ENCODE measurements at regions not wholly inside any gene's neighbourhood (a gene's known extent, or its start where the extent isn't known, plus 50 kb on each side); places are given as distances from the start of the nearest gene placed in this dataset.

- WGBS, result 90% methylated on average over 1 of the region's 1 CpG
- H3K36me3 ChIP-seq, result no peaks in the 10 kb centered on the region
- H3K27me3 ChIP-seq (replicated peaks; ENCODE audit: insufficient read depth), result no peaks in the 10 kb centered on the region
- TF ChIP-seq POLR2AphosphoS5 (IDR thresholded peaks at IDR 0.05) (no peak), CTCF (IDR thresholded peaks at IDR 0.05) (no peak), POLR2A (IDR thresholded peaks at IDR 0.05) (no peak)
- intact Hi-C loops (cut with DNase I), result no loop called here
- H3K4me3 ChIP-seq, result no peak overlapping the region
- H3K9me3 ChIP-seq, result no peaks in the 10 kb centered on the region
- no peaks in the 10 kb centered on the region for H3K4me1 ChIP-seq (replicated peaks)
- H3K27ac ChIP-seq, result no peak overlapping the region
- no peak for DNase-seq (ENCODE audit: low spot score)
Observed at GRCh38 chr11:106321601-106322000, 244.1 kb downstream of the AASDHPPT start.

GRCh38 chr11:106322106-106322505, 244.6 kb downstream of the AASDHPPT start:
- Histone ChIP-seq H3K4me1 (replicated peaks) (no peaks in the 10 kb centered on the region), H3K36me3 (no peaks in the 10 kb centered on the region), H3K9me3 (no peaks in the 10 kb centered on the region), H3K27me3 (replicated peaks; ENCODE audit: insufficient read depth) (no peaks in the 10 kb centered on the region), H3K4me3 (no peak overlapping the region), H3K27ac (no peak overlapping the region)
- TF ChIP-seq POLR2A (IDR thresholded peaks at IDR 0.05) (no peak), POLR2AphosphoS5 (IDR thresholded peaks at IDR 0.05) (no peak), CTCF (IDR thresholded peaks at IDR 0.05) (no peak)
- DNase-seq (ENCODE audit: low spot score), result no peak
- intact Hi-C loops (cut with DNase I), result no loop called here
- WGBS, result 90% methylated on average over 2 of the region's 2 CpGs

- no peak for DNase-seq (ENCODE audit: low spot score)
- no peaks in the 10 kb centered on the region for H3K27me3 ChIP-seq (replicated peaks; ENCODE audit: insufficient read depth)
- no peak overlapping the region for H3K27ac ChIP-seq
- no peak for TF ChIP-seq POLR2A (IDR thresholded peaks at IDR 0.05)
- TF ChIP-seq POLR2AphosphoS5 (IDR thresholded peaks at IDR 0.05), result no peak
- no peak for TF ChIP-seq CTCF (IDR thresholded peaks at IDR 0.05)
- 72% methylated on average over 3 of the region's 3 CpGs for WGBS
- no peaks in the 10 kb centered on the region for H3K9me3 ChIP-seq
- intact Hi-C loops (cut with DNase I), result no loop called here
- no peak overlapping the region for H3K4me3 ChIP-seq
- H3K36me3 ChIP-seq, result no peaks in the 10 kb centered on the region
- H3K4me1 ChIP-seq (replicated peaks), result no peaks in the 10 kb centered on the region
Observed at GRCh38 chr11:106326087-106326486, 248.6 kb downstream of the AASDHPPT start.

- Histone ChIP-seq H3K9me3 (no peaks in the 10 kb centered on the region), H3K4me1 (replicated peaks) (no peaks in the 10 kb centered on the region), H3K36me3 (no peaks in the 10 kb centered on the region), H3K27me3 (replicated peaks; ENCODE audit: insufficient read depth) (no peaks in the 10 kb centered on the region), H3K4me3 (no peak overlapping the region), H3K27ac (no peak overlapping the region)
- DNase-seq (ENCODE audit: low spot score), result no peak
- no peak for TF ChIP-seq POLR2A (IDR thresholded peaks at IDR 0.05)
- no peak for TF ChIP-seq CTCF (IDR thresholded peaks at IDR 0.05)
- no peak for TF ChIP-seq POLR2AphosphoS5 (IDR thresholded peaks at IDR 0.05)
- intact Hi-C loops (cut with DNase I), result no loop called here
- whole genome bisulfite sequencing, result 72% methylated on average over 3 of the region's 3 CpGs
Observed at GRCh38 chr11:106327134-106327533, 249.7 kb downstream of the AASDHPPT start.

GRCh38 chr11:106327637-106328036, 250.2 kb downstream of the AASDHPPT start:
- intact Hi-C loops (cut with DNase I), result no loop called here
- Histone ChIP-seq H3K9me3 (no peaks in the 10 kb centered on the region), H3K4me3 (no peak overlapping the region)

More at GRCh38 chr11:106327637-106328036, 250.2 kb downstream of the AASDHPPT start:
- TF ChIP-seq POLR2AphosphoS5 (IDR thresholded peaks at IDR 0.05) (no peak), POLR2A (IDR thresholded peaks at IDR 0.05) (no peak), CTCF (IDR thresholded peaks at IDR 0.05) (no peak)
- Histone ChIP-seq H3K27me3 (replicated peaks; ENCODE audit: insufficient read depth) (no peaks in the 10 kb centered on the region), H3K4me1 (replicated peaks) (no peaks in the 10 kb centered on the region), H3K27ac (no peak overlapping the region), H3K36me3 (no peaks in the 10 kb centered on the region)
- no peak for DNase-seq (ENCODE audit: low spot score)

All from prostate gland (tissue), 2 donors.